D721Med (cell line): ENCODE measurements at regions not wholly inside any gene's neighbourhood (a gene's known extent, or its start where the extent isn't known, plus 50 kb on each side); places are given as distances from the start of the nearest gene placed in this dataset.

Experiments
- DNase-seq: peaks from one replicate; pipeline ENCODE4 v3.0.0; 2011; ENCODE audit warnings: low spot score; ENCODE audit not compliant: insufficient read length
- FAIRE-seq: peaks from 2 replicates; lab custom pipeline; 2011; peaks lifted over from hg19 to GRCh38; lab: Jason Lieb, UNC
- TF ChIP-seq, protein P1 (sequence below): IDR thresholded peaks from 2 replicates; pipeline ENCODE4 v1.5.1; 2012; ENCODE audit warnings: mild to moderate bottlenecking, control low read depth; ENCODE audit not compliant: insufficient read depth; ENCODE audit errors: missing control alignments

- TF ChIP-seq, protein P1, sequence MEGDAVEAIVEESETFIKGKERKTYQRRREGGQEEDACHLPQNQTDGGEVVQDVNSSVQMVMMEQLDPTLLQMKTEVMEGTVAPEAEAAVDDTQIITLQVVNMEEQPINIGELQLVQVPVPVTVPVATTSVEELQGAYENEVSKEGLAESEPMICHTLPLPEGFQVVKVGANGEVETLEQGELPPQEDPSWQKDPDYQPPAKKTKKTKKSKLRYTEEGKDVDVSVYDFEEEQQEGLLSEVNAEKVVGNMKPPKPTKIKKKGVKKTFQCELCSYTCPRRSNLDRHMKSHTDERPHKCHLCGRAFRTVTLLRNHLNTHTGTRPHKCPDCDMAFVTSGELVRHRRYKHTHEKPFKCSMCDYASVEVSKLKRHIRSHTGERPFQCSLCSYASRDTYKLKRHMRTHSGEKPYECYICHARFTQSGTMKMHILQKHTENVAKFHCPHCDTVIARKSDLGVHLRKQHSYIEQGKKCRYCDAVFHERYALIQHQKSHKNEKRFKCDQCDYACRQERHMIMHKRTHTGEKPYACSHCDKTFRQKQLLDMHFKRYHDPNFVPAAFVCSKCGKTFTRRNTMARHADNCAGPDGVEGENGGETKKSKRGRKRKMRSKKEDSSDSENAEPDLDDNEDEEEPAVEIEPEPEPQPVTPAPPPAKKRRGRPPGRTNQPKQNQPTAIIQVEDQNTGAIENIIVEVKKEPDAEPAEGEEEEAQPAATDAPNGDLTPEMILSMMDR = no peak
- FAIRE-seq = no peak
- no peak for DNase-seq
Measured at GRCh38 chr6:139429580-139430145, 55.2 kb upstream of the CITED2 start.

DNA sequence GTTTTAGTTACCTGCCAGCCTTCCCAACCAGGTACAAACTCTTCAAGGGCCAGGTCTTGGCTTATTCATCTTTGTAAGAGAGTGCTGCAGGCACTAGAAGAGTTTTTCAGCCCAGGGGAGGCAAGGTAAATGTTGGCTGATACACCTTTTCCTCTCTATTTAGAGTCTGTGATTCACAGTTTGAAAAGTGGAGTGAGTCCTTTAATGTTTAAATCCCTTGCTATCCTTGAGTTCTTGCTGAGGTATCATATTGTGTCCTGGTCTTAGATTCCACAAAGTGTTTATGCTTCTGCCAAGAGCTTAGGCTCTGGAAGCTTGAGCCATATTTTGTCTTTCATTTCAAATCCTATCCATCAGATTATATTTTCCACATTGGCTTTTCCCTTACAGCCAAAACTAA lies 52.8 kb upstream of the CITED2 start:
- TF ChIP-seq, protein P1 = no peak
- DNase-seq (no peak), FAIRE-seq (no peak)

DNA sequence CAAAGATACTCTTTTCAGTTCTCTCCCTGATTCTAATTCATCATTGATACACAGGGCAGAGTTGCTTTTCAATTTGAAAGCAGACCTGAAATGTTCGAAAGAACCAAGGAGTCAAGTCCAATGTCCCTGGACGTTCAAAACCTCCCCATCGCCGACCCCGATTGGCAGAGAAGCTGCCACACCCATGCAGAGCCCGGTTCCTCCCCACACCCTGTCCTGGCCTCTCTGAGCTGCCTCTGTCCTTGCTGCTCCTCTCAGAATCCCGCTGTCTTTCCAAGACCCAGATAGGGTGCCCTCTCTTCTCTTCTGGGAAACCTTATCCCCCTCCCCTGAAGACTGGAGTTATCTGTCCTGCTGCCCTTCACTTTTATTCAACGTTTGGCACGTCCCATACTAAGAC lies 52.3 kb upstream of the CITED2 start:
- DNase-seq = no peak
- FAIRE-seq = no peak
- TF ChIP-seq, protein P1 = no peak

GRCh38 chr6:139425780-139426179 lies 51.3 kb upstream of the CITED2 start:
- DNase-seq = no peak
- no peak for FAIRE-seq
- TF ChIP-seq, protein P1 = no peak

DNA sequence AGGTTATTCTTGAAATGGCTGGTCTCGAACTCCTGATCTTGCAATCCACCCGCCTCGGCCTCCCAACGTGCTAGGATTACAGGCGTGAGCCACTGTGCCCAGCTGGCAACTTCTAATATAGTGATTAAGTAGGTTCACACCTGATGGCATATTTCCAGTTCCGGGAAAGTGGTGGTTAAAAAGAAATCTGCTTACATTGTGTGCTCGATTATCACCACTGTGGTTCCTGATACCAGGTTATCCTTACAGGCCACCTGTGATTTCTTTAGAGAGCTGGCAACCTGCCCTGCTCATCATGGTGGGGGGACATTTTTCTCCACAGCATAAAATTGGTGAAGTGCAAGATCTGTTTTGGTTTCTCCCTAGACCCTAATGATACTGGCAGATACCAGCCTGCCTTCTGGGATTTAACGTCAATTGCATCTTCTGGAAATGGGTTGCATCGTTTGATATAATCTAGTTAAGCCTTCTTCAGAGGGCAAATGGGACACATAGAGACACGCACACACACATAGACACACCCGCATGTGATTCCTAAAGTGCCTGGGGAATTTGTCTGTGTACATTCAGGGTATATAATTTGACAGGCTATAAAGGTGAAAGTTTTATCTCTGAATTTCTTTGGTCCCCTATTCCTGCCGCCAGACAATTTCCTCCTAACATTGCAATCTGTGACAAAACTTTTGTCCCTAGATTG lies 49.7 kb upstream of the CITED2 start:
- TF ChIP-seq, protein P1 = no peak
- no peak for FAIRE-seq
- DNase-seq = no peak
